ENCODE measurements at regions not wholly inside any gene's neighbourhood (a gene's known extent, or its start where the extent isn't known, plus 50 kb on each side); places are given as distances from the start of the nearest gene placed in this dataset.

- no peak for TF ChIP-seq CTCF (IDR thresholded peaks at IDR 0.05 in 8 of 11, conservative IDR thresholded peaks at IDR 0.05 in 3 of 11)
- TF ChIP-seq POLR2A (IDR thresholded peaks at IDR 0.05), result no peak
Measured at GRCh38 chr5:129844764-129845163, 59.5 kb upstream of the CHSY3 start.

Data from spleen (tissue), 7 donors.